ENCODE measurements at regions not wholly inside any gene's neighbourhood (a gene's known extent, or its start where the extent isn't known, plus 50 kb on each side); places are given as distances from the start of the nearest gene placed in this dataset.

- DNase-seq (ENCODE audit: low read depth, low spot score): no peak
Observed at GRCh38 chr10:88200312-88201032, 337.0 kb downstream of the PTEN start.

- no peak for DNase-seq (ENCODE audit: low read depth, low spot score)
Observed at GRCh38 chr10:88205842-88206446, 342.5 kb downstream of the PTEN start.

- DNase-seq (ENCODE audit: low read depth, low spot score): no peak
Observed at GRCh38 chr10:88207121-88207546, 343.7 kb downstream of the PTEN start.

- DNase-seq (ENCODE audit: low read depth, low spot score): no peak
Observed at GRCh38 chr10:88209231-88209630, 345.8 kb downstream of the PTEN start.

GRCh38 chr10:88209837-88210561 lies 346.6 kb downstream of the PTEN start:
- DNase-seq (ENCODE audit: low read depth, low spot score): no peak

- no peak for DNase-seq (ENCODE audit: low read depth, low spot score)
Observed at GRCh38 chr10:88211230-88211629, 347.8 kb downstream of the PTEN start.

GRCh38 chr10:88212069-88212468 lies 348.6 kb downstream of the PTEN start:
- no peak for DNase-seq (ENCODE audit: low read depth, low spot score)

GRCh38 chr10:88213065-88213605 lies 349.7 kb downstream of the PTEN start:
- no peak for DNase-seq (ENCODE audit: low read depth, low spot score)

GRCh38 chr10:88216976-88217375 lies 353.6 kb downstream of the PTEN start:
- DNase-seq (ENCODE audit: low read depth, low spot score): no peak

GRCh38 chr10:88218362-88218761 lies 354.9 kb downstream of the PTEN start:
- DNase-seq (ENCODE audit: low read depth, low spot score): no peak

- no peak for DNase-seq (ENCODE audit: low read depth, low spot score)
Observed at GRCh38 chr10:88219753-88220152, 356.3 kb downstream of the PTEN start.

- no peak for DNase-seq (ENCODE audit: low read depth, low spot score)
Observed at GRCh38 chr10:88221010-88221973, 357.9 kb downstream of the PTEN start.

GRCh38 chr10:88222881-88223280 lies 359.5 kb downstream of the PTEN start:
- no peak for DNase-seq (ENCODE audit: low read depth, low spot score)
